ENCODE measurements at regions not wholly inside any gene's neighbourhood (a gene's known extent, or its start where the extent isn't known, plus 50 kb on each side); places are given as distances from the start of the nearest gene placed in this dataset.

- TF ChIP-seq CTCF (IDR thresholded peaks at IDR 0.05; ENCODE audit: extremely low read depth, missing control alignments), result no peak
These were observed 655.3 kb upstream of the FRG1 start for GRCh38 chr4:189285377-189285776.

GRCh38 chr4:189291939-189292338 lies 648.7 kb upstream of the FRG1 start:
- no peak for TF ChIP-seq CTCF (IDR thresholded peaks at IDR 0.05; ENCODE audit: extremely low read depth, missing control alignments)
- DNase-seq (ENCODE audit: low spot score), result no peak

More at GRCh38 chr4:189285377-189285776, 655.3 kb upstream of the FRG1 start:
- no peak for DNase-seq (ENCODE audit: low spot score)

- no peak for TF ChIP-seq CTCF (IDR thresholded peaks at IDR 0.05; ENCODE audit: extremely low read depth, missing control alignments)
- no peak for DNase-seq (ENCODE audit: low spot score)
These were observed 647.2 kb upstream of the FRG1 start for GRCh38 chr4:189293459-189293858.

- no peak for TF ChIP-seq CTCF (IDR thresholded peaks at IDR 0.05; ENCODE audit: extremely low read depth, missing control alignments)
- DNase-seq (ENCODE audit: low spot score), result no peak
These were observed 646.1 kb upstream of the FRG1 start for GRCh38 chr4:189294574-189294973.

- TF ChIP-seq CTCF (IDR thresholded peaks at IDR 0.05; ENCODE audit: extremely low read depth, missing control alignments), result no peak
- no peak for DNase-seq (ENCODE audit: low spot score)
These were observed 641.0 kb upstream of the FRG1 start for GRCh38 chr4:189299706-189300105.

- DNase-seq (ENCODE audit: low spot score), result no peak
- TF ChIP-seq CTCF (IDR thresholded peaks at IDR 0.05; ENCODE audit: extremely low read depth, missing control alignments), result no peak
These were observed 639.0 kb upstream of the FRG1 start for GRCh38 chr4:189301692-189302091.

- TF ChIP-seq CTCF (IDR thresholded peaks at IDR 0.05; ENCODE audit: extremely low read depth, missing control alignments), result no peak
- no peak for DNase-seq (ENCODE audit: low spot score)
These were observed 638.0 kb upstream of the FRG1 start for GRCh38 chr4:189302719-189303118.
